Activated CD4-positive, alpha-beta T cell treated with anti-CD3 and anti-CD28 coated beads for 48 hours (primary cell): ENCODE measurements at regions not wholly inside any gene's neighbourhood (a gene's known extent, or its start where the extent isn't known, plus 50 kb on each side); places are given as distances from the start of the nearest gene placed in this dataset.
"Not testable (repeated sequence)": the region's sequence is repeated elsewhere in the genome, so short reads cannot be mapped to it uniquely, and the experiment has no call there.

ENCODE experiments used
- DNase-seq: peaks from one replicate; pipeline ENCODE4 v3.0.0-alpha.2; 2020

DNA sequence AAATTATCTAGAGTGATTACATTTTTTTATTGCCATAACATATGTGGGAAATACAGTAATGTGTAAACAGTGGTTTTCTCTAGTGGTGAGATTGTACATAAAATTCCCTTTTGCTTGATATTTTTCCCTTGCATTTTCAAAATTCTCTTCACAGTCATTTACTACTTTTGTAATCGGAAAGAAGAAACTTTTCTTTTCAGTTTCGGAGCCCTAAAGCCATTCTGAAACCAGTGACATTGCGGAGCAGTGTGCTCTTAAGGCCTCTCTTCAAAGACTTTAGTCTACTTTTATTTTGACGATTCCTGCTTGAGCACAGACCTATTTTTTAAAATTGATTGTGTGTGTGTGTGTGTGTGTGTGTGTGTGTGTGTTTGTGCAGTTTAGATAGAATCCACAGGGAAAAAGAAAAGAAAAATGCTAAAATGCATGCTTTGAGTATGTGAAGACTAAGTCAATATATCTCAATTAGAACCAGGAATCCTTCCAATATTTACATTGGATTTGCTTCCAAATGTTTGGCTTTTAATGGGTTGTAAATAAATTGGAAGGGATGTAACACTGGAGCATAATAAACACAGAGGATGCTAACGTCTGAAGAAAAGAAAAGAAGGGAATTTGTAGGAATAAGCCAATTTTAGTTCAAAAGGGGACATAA, 357.4 kb downstream of the RND3 start:
- DNase-seq = no peak

- DNase-seq = no peak
Measured at GRCh38 chr2:150127995-150128394, 359.5 kb downstream of the RND3 start.

DNA sequence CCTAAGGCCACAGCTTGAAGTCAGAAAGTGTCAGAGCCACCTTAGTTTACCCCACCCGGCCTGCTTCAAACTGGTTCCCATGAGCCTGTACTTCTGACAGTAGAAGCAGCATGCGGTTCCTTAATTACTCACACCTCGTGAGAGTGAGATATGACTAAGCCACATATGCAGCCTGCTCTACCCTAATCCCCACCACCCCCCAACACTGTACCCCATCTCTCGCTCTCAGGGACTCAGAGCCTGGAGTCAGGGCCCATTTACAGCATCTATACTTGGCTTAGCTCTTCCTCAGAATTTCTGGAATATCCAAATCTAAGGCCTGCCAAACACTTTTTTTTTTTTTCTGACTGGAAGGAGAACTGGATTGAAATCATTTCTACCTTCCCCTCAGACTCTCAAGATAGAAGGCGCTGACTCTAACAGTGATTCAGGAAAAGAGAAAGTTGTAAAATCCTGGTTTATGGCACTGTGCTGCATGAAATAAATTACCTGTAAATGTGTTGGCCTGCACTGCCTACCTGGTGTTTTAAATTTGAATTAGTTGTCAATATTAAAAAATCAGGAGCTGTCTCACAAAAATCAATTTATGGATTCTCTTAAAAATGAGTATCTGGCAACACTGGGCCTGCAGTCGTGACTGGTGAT, 360.0 kb downstream of the RND3 start:
- no peak for DNase-seq

GRCh38 chr2:150126839-150127238, 360.6 kb downstream of the RND3 start:
- DNase-seq = no peak

DNA sequence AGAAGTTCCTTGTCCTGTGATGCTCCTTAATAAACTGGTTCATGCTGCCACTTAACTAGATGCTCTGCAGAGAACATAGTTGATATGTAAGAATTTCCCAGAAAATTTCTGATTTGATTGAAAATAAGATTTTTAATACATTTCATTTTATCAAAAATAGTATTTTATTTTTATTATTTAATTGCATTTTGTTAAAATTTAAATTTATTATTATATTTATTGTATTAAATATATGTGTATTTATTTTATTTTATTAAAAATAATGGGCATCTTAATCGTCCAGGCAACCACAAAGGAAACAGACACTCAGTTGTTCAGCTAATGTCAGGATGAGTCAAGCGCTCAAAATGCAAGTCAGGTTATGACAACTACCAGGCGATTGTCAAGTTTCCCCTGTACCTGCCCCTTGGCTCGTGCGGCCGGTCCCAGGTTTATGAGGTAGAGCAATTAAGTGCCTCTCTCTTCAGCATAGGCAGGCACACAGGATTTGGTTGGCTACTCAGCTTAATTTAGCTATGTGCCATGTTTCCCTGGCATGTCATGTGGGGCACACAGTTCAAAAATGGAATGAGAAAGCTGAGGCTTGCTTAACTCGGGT, 361.2 kb downstream of the RND3 start:
- DNase-seq = no peak

- DNase-seq = no peak
Measured at GRCh38 chr2:150125708-150126107, 361.8 kb downstream of the RND3 start.

DNA sequence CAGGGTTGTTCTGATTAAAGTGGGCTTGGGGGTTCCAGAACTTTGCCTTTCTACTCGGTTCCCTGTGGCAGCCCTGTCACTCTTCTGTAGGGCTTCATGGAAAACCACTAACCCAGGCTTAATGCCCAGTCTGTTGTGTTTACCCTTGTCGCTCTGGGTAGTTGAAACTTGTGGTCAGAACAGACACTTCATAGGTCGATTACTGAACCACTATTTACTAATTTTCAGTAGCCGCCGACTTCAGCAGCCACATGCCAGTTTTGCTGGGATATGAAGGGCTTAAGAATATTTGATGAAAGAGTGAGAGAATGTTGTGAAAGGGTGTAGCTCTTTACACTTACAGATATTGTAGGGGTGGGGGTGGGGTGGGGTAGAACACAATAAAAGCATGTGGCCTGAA, 362.3 kb downstream of the RND3 start:
- DNase-seq = no peak

GRCh38 chr2:150124739-150125138, 362.7 kb downstream of the RND3 start:
- no peak for DNase-seq

DNA sequence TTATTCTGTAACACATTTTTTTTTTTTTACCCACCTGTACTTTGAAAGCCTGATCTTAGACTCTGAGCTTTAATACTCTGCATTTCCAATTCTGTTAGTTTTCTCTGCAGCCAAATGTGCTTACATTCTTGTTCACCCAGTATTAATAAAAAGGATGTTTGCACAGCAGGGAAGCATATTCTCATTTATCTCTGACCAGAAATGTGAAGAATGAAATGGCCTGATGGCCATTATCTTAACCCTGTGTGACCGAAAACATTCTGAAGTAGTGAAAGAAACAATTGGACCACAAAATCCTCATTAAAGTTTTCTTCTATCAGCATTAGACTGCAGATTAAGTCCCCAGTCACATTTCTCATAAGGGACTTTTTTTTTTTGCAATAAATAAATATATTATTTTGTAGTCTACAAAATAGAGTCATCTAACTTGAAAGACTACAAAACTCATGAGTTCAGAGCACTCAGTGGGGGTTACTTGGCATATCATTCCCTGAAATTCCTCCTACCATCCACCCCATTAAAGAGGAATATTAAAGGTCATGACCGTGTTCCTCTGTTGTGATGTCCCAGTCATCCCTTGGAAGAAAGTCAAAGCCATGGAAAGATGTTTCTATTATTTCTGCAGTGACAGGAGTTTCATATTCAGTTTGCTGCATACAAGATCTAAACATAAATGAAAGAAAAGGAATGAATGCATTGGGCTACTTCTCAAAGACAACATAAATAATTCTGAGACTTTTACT, 364.4 kb downstream of the RND3 start:
- DNase-seq = no peak

DNA sequence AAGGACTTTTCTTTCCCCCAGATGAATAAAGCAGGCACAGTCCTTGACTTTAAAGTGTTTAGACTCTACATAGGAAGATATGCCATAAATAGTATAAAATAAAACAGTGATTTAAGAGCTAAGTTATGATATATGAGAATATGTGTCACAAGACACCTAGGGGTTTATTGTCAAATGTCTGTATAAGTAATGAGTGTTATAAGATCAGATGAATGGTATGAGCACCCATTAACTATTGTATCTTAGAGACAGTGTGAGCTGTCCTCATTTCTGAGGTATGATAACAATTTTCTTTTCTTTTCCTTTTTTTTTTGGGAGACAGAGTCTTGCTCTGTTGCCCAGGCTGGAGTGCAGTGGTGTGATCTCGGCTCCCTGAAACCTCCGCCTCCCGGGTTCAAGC, 365.3 kb downstream of the RND3 start:
- no peak for DNase-seq

DNA sequence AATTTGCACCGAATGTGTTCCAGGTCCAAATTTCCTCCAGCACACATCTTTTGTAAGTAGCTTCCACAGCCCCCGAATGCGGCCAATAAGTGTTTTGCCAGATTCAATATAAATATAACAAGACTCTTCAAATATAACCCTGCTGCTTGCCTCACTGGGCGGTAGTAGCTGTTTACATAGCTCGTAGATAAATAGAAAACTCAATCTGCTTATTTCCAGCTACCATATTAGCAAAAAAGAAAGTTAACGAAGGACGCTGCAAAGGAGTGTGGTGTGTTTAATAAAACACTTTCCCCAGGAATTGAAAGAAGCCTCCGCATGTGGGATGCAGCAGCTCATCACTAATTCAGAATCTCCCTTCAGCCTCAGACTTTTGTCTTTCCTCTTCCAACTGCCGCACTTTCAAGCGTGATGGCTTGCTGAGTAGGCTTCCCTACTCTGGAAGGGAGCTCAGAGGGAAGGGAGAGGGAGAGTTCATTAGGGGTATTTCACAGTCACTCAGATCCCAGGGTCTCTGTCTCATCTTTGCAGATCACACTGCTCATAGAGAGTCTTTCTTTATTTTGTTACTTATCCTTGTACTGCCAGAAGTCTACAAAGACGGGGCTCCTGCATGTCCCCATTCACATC, 367.0 kb downstream of the RND3 start:
- DNase-seq = no peak

DNA sequence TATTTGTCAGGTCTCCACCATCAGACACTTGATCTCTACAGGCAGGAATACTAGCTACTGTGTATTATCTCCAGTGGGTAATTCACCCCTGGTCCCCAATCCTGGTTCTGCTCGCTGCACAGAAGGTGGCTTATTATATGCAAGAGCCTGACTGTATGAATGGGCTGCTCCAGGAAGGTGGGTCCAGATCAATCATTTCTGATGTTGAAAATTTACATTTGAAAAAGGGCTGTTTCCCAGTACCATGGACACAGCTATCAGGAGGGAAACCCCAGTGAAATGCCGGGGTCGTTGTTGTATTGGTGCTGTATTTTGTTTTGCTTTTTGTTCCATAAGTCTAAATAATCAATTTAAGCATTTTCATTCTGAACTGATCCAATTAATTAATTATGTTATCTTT, 367.6 kb downstream of the RND3 start:
- DNase-seq = no peak

DNA sequence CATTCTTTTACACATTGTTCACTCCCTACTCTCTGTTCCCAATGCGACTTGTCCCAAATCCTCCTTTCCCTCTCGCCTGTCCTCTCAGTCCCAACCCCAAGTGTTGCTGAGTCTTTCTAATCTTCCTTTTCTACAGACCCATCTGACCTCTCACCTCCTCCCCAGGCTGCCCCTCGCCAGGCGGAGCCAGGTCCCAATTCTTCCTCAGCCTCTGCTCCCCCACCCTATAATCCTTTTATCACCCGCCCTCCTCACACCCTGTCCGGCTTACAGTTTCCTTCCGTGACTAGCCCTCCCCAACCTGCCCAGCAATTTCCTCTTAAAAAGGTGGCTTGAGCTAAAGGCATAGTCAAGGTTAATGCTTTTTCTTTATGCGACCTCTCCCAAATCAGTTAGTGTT, 373.4 kb downstream of the RND3 start:
- DNase-seq = not testable (repeated sequence)

GRCh38 chr2:150110548-150110947, 376.9 kb downstream of the RND3 start:
- no peak for DNase-seq

GRCh38 chr2:150109912-150110311, 377.6 kb downstream of the RND3 start:
- no peak for DNase-seq

GRCh38 chr2:150109028-150109427, 378.4 kb downstream of the RND3 start:
- DNase-seq = no peak

DNA sequence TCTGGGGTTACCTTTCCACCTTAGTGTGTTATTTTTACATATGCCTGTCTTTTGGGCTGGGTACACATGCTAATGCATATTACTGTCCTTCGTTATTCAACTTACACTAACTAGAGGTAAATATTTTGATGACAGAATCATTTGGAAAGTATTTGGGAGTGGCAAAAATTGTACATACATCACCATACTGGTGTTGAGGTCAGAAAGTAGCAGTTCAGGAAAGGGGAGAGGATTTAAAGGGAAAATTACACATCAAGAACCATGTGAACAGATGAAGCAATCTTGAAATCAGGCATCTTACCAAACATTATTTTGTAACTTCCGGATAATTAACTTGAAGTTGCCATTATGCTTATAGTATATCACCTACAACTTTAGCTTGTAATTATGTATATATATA, 379.7 kb downstream of the RND3 start:
- DNase-seq = no peak

DNA sequence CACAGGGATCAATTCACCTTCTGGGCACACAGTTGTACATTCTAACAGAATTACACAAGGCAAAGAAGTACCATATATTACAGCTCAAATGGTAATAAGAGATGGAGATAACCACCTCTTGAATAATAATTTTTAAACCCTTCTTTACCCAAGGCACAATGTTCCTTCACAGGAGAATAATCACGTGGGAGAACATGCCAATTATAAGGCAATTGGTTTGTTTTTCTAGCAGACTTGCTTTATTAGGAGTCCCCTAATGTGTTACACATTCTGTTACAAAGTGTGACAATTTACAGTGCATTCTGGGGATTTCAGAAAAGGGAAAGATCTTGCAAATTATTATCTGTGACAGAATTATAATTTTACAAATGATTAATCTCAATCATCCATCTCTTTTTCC, 380.3 kb downstream of the RND3 start:
- DNase-seq = no peak

- DNase-seq = no peak
Measured at GRCh38 chr2:150101947-150102346, 385.5 kb downstream of the RND3 start.

- no peak for DNase-seq
Measured at GRCh38 chr2:150100834-150101233, 386.6 kb downstream of the RND3 start.

GRCh38 chr2:150100336-150100735, 387.1 kb downstream of the RND3 start:
- no peak for DNase-seq

GRCh38 chr2:150099805-150100204, 387.7 kb downstream of the RND3 start:
- no peak for DNase-seq

GRCh38 chr2:150097901-150098531, 389.5 kb downstream of the RND3 start:
- DNase-seq = no peak
